GM12865 (cell line): ENCODE measurements at regions not wholly inside any gene's neighbourhood (a gene's known extent, or its start where the extent isn't known, plus 50 kb on each side); places are given as distances from the start of the nearest gene placed in this dataset.
"Not testable (repeated sequence)": the region's sequence is repeated elsewhere in the genome, so short reads cannot be mapped to it uniquely, and the experiment has no call there.

Experiments used
- DNase-seq: peaks from one replicate; pipeline ENCODE4 v3.0.0; 2010; ENCODE audit warnings: low read depth
- H3K4me3 ChIP-seq: 2 replicates; pipeline ENCODE4 v1.5.1; 2011; ENCODE audit warnings: mild to moderate bottlenecking, low read depth, low read length, control low read depth
- CTCF ChIP-seq: IDR thresholded peaks from 2 replicates; pipeline ENCODE4 v1.5.1; 2011; ENCODE audit warnings: low read length, control low read depth, low read depth, inconsistent platforms; ENCODE audit not compliant: insufficient read depth; ENCODE audit errors: missing control alignments

- DNase-seq: no peak
- H3K4me3 ChIP-seq: no peak overlapping the region
- TF ChIP-seq CTCF: no peak
Observed at GRCh38 chr9:87781331-87781730, 55.4 kb downstream of the CTSL start.

GRCh38 chr9:87783180-87783579 lies 57.3 kb downstream of the CTSL start:
- H3K4me3 ChIP-seq: no peak overlapping the region
- no peak for TF ChIP-seq CTCF
- no peak for DNase-seq

GRCh38 chr9:87785315-87785970 lies 59.5 kb downstream of the CTSL start:
- not testable (repeated sequence) for DNase-seq, H3K4me3 ChIP-seq

DNA sequence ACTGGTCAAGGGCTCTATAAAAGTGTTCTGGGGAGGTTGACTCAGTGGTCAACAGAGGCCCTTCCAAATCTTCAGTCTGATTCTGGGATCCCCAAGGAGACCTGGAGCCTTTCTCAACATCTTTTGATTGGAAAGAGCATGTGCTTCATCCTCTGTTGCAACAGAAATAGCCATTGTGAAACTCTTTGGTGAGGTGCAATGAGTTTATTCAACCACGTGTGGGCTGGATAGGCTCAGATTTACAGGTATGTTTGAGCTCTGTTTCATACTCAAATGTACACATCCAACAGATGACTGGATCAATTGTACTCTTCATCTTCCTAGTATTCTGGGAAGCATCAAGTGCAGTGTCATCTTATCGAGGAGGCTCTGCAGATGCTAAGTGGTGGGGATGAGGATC lies 60.5 kb downstream of the CTSL start:
- no peak for DNase-seq
- no peak overlapping the region for H3K4me3 ChIP-seq
- no peak for TF ChIP-seq CTCF

DNA sequence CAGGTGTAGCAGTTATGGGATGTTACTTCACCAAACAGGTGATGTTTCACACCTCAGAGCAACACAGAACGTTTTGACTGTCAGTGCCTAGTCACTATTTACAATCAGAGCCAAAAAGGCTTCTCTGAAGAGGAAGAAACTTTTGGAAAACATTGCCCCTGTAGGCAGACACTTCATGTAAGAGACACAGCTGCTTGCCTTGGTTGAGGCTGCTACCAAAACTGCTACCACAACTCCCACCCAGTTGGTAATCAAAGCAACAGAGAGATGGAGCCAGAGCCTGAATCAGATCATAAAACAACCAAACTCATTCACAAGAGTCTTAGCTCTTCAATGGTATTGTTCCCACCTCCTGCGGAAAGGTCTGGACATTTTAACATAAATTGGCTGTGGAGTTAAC lies 61.0 kb downstream of the CTSL start:
- H3K4me3 ChIP-seq: no peak overlapping the region
- TF ChIP-seq CTCF: no peak
- no peak for DNase-seq

DNA sequence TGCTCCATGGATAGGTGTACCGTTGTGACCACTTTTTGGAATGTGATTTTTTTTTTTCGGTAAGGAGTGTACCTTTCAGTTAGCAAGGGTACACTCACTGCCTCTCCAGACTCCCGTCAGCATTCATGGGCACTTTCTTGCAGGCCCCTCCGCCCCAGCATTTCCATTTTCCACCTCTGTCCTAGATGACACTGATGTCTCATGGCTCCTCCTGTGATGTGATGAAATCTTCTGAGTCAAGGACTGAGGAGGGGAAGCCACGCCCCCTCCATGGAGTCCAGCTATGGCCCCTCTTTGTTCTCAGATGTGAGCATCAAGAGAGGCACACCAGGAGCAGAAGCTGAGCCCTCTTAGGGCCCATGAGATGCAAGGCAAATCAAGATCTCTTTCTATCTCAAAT lies 61.8 kb downstream of the CTSL start:
- no peak for DNase-seq
- TF ChIP-seq CTCF: no peak
- no peak overlapping the region for H3K4me3 ChIP-seq

- H3K4me3 ChIP-seq: no peak overlapping the region
- peak; percentile 86 for DNase-seq
- no peak for TF ChIP-seq CTCF
Observed at GRCh38 chr9:87792831-87793288, 66.9 kb downstream of the CTSL start.
